Stimulated activated naive CD8-positive, alpha-beta T cell treated with anti-CD3 and anti-CD28 coated beads, Interleukin-15, amount 100 ng/mL, for 72 hours (primary cell): ENCODE measurements at regions not wholly inside any gene's neighbourhood (a gene's known extent, or its start where the extent isn't known, plus 50 kb on each side); places are given as distances from the start of the nearest gene placed in this dataset.
A peak's percentile ranks its signal among the peaks of the same experiment; 100 is the strongest.

ENCODE experiments used
- ATAC-seq: fragments of 150-1000 bp; cut with Tn5 transposase; 2 replicates; pipeline ENCODE4 v1.10.0; 2021; ENCODE audit warnings: mild to moderate bottlenecking, moderate library complexity
- DNase-seq, 2 donors: peaks; one replicate each; pipeline ENCODE4 v3.0.0; 2021 to 2022
- H3K27ac Mint-ChIP-seq, 2 donors: one replicate each; pipeline ENCODE4 v1.8.0; 2022; ENCODE audit warnings: mild to moderate bottlenecking in 2 of 2, mixed read lengths in 2 of 2, moderate library complexity in 2 of 2
- H3K27me3 Mint-ChIP-seq: one replicate; pipeline ENCODE4 v1.8.0; 2022; ENCODE audit warnings: mixed read lengths
- H3K4me1 Mint-ChIP-seq: one replicate; pipeline ENCODE4 v1.8.0; 2022; ENCODE audit warnings: mild to moderate bottlenecking, mixed read lengths
- H3K4me3 Mint-ChIP-seq, 2 donors: one replicate each; pipeline ENCODE4 v1.8.0; 2022; ENCODE audit warnings: mild to moderate bottlenecking in 2 of 2, mixed read lengths in 2 of 2, moderate library complexity in 1 of 2
- H3K9me3 Mint-ChIP-seq, 2 donors: one replicate each; pipeline ENCODE4 v1.8.0; 2022; ENCODE audit warnings: mixed read lengths in 2 of 2

GRCh38 chr2:57554348-57554747, 492.3 kb upstream of the VRK2 start:
- Mint-ChIP-seq H3K4me3 (no peak overlapping the region), H3K9me3 (peaks cover 9 to 15% of the 10 kb centered on the region in 2 donors), H3K27ac (no peak overlapping the region), H3K27me3 (no peaks in the 10 kb centered on the region), H3K4me1 (peaks cover 7% of the 10 kb centered on the region)
- DNase-seq: no peak
- no peak for ATAC-seq

DNA sequence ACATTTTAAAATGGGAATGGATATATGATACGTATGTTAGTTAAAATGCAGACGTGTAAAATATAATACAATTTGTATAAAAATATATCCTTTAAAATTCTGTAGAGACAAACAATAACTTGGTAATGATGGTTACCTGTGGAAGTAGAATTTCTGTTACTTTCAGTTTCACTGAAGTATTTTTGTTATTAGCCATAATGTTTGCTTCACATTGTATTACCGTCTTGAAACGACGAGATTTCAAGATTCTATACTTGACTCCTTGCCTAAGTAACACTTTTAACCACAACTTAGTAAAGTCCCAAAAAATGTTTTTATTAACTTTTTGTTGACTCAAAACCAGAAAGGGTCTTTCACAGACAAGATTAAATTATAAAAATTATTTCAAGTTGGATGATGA, 488.3 kb upstream of the VRK2 start:
- ATAC-seq: no peak
- peaks cover 8 to 9% of the 10 kb centered on the region in 2 donors for H3K9me3 Mint-ChIP-seq
- no peaks in the 10 kb centered on the region for H3K27me3 Mint-ChIP-seq
- H3K27ac Mint-ChIP-seq: no peak overlapping the region
- H3K4me3 Mint-ChIP-seq: no peak overlapping the region
- H3K4me1 Mint-ChIP-seq: no peaks in the 10 kb centered on the region
- DNase-seq: no peak

- Mint-ChIP-seq H3K4me1 (no peaks in the 10 kb centered on the region), H3K27ac (no peak overlapping the region), H3K27me3 (no peaks in the 10 kb centered on the region), H3K9me3 (no peaks in the 10 kb centered on the region), H3K4me3 (no peak overlapping the region)
- DNase-seq: no peak
- ATAC-seq: no peak
Observed at GRCh38 chr2:57562495-57562894, 484.1 kb upstream of the VRK2 start.

DNA sequence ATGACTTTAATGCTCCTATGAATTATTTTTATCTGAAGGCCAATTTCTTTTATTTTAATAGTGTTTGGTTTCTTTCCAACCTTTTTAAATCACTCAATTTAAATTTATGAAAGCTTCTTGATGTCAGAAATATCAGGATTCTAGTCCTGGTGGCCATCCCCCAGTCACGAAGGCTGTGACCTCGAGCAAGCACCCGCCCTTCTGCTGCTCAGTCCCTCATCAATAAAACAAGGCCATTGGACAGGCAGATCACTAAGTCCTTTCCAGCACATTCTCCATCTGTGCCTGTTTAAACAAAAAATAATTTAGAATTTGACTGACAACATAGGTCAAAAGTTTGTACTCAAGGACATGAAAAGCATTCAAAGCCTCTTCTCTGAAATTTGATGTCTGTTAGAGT, 483.6 kb upstream of the VRK2 start:
- Mint-ChIP-seq H3K9me3 (no peaks in the 10 kb centered on the region), H3K27ac (no peak overlapping the region), H3K4me3 (no peak overlapping the region), H3K27me3 (no peaks in the 10 kb centered on the region), H3K4me1 (no peaks in the 10 kb centered on the region)
- ATAC-seq (no peak), DNase-seq (no peak)

DNA sequence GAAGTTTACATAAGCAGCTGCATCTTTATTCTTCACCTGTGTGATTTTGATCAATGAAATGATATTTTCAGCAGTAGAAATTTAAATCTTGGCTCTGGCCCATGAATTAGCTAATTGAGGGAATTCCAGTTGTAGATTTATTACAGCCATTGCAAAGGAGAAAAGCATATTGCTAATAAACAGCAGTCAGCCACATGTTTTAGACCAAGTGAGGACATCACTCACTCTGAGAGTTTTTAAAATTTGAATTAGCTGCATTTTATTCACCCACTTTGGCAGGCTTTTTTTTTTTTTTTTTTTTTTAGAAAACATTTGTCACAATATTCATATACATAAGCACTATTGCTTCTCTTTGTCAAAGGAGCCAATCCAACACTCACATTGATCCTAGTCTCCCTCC, 479.4 kb upstream of the VRK2 start:
- DNase-seq (no peak), ATAC-seq (no peak)
- no peaks in the 10 kb centered on the region for H3K9me3 Mint-ChIP-seq
- no peak overlapping the region for H3K4me3 Mint-ChIP-seq
- H3K4me1 Mint-ChIP-seq: peaks cover 6% of the 10 kb centered on the region
- H3K27me3 Mint-ChIP-seq: no peaks in the 10 kb centered on the region
- no peak overlapping the region for H3K27ac Mint-ChIP-seq

GRCh38 chr2:57569396-57569795, 477.2 kb upstream of the VRK2 start:
- no peak for ATAC-seq
- H3K4me1 Mint-ChIP-seq: peaks cover 6% of the 10 kb centered on the region
- no peak overlapping the region for H3K4me3 Mint-ChIP-seq
- H3K9me3 Mint-ChIP-seq: peaks cover 0 to 4% of the 10 kb centered on the region in 2 donors
- DNase-seq: no peak
- no peaks in the 10 kb centered on the region for H3K27me3 Mint-ChIP-seq
- no peak overlapping the region for H3K27ac Mint-ChIP-seq

DNA sequence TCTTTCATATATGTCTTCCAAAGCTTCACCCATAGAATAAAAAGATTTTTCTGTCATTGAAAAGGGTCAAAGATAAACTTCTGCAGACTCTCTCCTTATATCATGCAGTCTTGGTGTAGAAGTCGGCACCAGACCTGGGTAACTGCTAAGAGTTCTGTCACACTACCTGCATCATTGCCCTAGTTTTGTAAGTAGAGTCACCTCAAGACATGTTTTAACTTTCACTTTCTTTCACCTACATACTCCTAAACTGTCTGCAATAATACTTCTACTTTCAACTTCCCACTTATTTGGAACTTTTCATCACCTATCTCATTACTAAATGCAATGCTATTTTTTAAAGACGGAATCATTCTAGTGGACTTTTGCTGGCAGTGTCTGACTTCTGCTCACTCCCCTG, 475.6 kb upstream of the VRK2 start:
- peaks cover 4 to 5% of the 10 kb centered on the region in 2 donors for H3K9me3 Mint-ChIP-seq
- H3K4me3 Mint-ChIP-seq: no peak overlapping the region
- H3K27ac Mint-ChIP-seq: no peak overlapping the region
- peaks cover 6% of the 10 kb centered on the region for H3K4me1 Mint-ChIP-seq
- DNase-seq (no peak), ATAC-seq (no peak)
- no peaks in the 10 kb centered on the region for H3K27me3 Mint-ChIP-seq

DNA sequence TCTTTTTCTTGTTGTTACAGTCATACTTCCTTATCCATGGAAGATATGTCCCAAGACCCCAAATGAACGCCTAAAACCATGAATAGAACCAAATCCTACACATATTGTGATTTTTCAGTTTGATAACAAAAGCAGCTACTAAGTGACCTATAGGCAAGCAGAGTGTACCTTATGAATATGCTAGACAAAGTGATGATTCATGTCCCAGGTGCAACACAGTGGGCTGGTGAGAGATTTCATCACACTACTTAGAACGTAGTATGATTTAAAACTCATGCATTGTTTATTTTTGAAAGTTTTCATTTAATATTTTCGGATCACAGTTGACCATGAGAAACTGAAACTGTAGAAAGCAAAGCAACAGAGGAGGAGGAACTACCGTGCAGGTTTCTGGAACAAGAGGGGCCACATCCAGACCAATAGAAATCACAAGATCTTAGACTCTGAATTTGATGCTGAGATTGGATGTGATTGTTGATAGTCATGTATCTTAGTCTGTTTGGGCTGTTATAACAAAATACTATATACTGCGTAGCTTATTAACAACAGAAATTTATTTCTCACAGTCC, 470.8 kb upstream of the VRK2 start:
- H3K27me3 Mint-ChIP-seq: no peaks in the 10 kb centered on the region
- H3K4me1 Mint-ChIP-seq: peaks cover 6% of the 10 kb centered on the region
- DNase-seq (no peak), ATAC-seq (no peak)
- no peak overlapping the region for H3K27ac Mint-ChIP-seq
- no peak overlapping the region for H3K4me3 Mint-ChIP-seq
- peaks cover 4 to 6% of the 10 kb centered on the region in 2 donors for H3K9me3 Mint-ChIP-seq

DNA sequence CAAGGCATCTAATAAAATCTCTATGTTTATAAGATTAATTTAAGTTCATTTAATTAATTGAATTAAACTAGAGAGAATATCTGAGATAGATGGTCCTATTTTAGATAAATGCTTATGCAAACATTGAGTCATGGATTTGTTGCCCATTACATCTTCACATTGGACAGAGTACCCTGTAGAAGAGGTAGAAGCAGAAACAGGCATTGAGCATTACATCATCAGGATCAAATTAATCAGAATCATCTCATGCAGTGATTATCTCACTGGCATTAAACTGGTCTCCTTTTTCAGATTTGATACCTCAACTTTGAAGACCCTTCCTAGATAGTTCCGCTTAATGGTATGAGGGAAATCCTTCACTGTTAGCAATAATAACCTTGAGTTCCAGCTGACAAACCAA, 469.6 kb upstream of the VRK2 start:
- H3K4me1 Mint-ChIP-seq: no peaks in the 10 kb centered on the region
- H3K4me3 Mint-ChIP-seq: no peak overlapping the region
- no peaks in the 10 kb centered on the region for H3K27me3 Mint-ChIP-seq
- H3K9me3 Mint-ChIP-seq: peaks cover 4 to 6% of the 10 kb centered on the region in 2 donors
- DNase-seq (no peak), ATAC-seq (no peak)
- no peak overlapping the region for H3K27ac Mint-ChIP-seq

- Mint-ChIP-seq H3K9me3 (peaks cover 6 to 14% of the 10 kb centered on the region in 2 donors), H3K27ac (no peak overlapping the region)
- ATAC-seq: no peak
Observed at GRCh38 chr2:57597940-57598339, 448.7 kb upstream of the VRK2 start.

DNA sequence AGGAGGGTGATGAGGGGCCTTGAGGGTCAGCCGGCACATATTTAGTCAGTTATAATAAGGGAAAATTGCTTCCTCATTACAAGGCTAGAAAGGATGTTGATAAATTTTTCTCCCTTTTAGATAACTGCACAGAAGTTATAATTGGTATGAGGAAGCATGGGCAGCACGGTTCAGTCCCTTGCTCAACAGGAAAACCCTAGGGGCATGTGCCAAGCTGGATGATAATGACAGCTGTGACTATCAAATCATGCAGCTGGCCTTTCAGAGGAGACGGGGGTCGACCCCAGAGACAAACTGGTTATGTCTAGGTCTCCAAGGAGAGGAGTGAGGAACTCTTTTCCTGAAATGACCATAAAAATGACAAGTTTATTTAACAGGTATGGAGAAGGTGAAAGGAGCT, 448.1 kb upstream of the VRK2 start:
- Mint-ChIP-seq H3K4me3 (no peak overlapping the region), H3K4me1 (no peaks in the 10 kb centered on the region), H3K9me3 (peaks cover 6 to 14% of the 10 kb centered on the region in 2 donors), H3K27ac (no peak overlapping the region), H3K27me3 (no peaks in the 10 kb centered on the region)
- no peak for ATAC-seq
- DNase-seq: no peak

More at GRCh38 chr2:57597940-57598339, 448.7 kb upstream of the VRK2 start:
- Mint-ChIP-seq H3K27me3 (no peaks in the 10 kb centered on the region), H3K4me1 (no peaks in the 10 kb centered on the region), H3K4me3 (no peak overlapping the region)
- no peak for DNase-seq

GRCh38 chr2:57602733-57603132, 443.9 kb upstream of the VRK2 start:
- no peak for ATAC-seq
- no peak overlapping the region for H3K4me3 Mint-ChIP-seq
- peaks cover 6 to 7% of the 10 kb centered on the region in 2 donors for H3K9me3 Mint-ChIP-seq
- no peak for DNase-seq
- H3K4me1 Mint-ChIP-seq: no peaks in the 10 kb centered on the region
- H3K27ac Mint-ChIP-seq: no peak overlapping the region
- H3K27me3 Mint-ChIP-seq: no peaks in the 10 kb centered on the region

- H3K4me3 Mint-ChIP-seq: no peak overlapping the region
- H3K27ac Mint-ChIP-seq: peak overlapping the region in 1 of 2 donors; percentile 5
- H3K9me3 Mint-ChIP-seq: no peaks in the 10 kb centered on the region
- DNase-seq (no peak), ATAC-seq (no peak)
- H3K27me3 Mint-ChIP-seq: no peaks in the 10 kb centered on the region
- no peaks in the 10 kb centered on the region for H3K4me1 Mint-ChIP-seq
Observed at GRCh38 chr2:57614988-57615387, 431.6 kb upstream of the VRK2 start.

GRCh38 chr2:57615855-57616556, 430.6 kb upstream of the VRK2 start:
- H3K4me3 Mint-ChIP-seq: no peak overlapping the region
- ATAC-seq (no peak), DNase-seq (no peak)
- H3K27me3 Mint-ChIP-seq: no peaks in the 10 kb centered on the region
- H3K4me1 Mint-ChIP-seq: no peaks in the 10 kb centered on the region
- no peaks in the 10 kb centered on the region for H3K9me3 Mint-ChIP-seq
- H3K27ac Mint-ChIP-seq: no peak overlapping the region

DNA sequence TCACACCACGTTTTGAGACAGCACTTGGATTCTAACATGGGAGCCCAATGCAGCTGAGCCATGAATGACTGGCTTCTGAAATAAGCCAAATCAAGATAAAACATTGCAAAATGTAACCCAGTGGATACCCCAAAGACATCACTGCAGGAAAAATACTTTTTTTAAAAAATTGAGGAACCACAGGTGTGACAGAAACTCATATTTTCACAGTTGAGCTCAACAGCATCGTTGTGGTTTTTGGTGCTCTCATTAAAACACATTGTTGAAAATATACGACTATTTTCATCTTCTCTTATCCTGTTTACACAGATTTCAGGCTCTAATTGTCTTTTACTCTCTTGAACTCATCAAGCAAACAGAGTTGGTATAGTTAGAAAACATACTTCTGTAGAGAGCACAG, 429.3 kb upstream of the VRK2 start:
- no peaks in the 10 kb centered on the region for H3K27me3 Mint-ChIP-seq
- no peak overlapping the region for H3K4me3 Mint-ChIP-seq
- H3K4me1 Mint-ChIP-seq: no peaks in the 10 kb centered on the region
- no peak overlapping the region for H3K27ac Mint-ChIP-seq
- no peaks in the 10 kb centered on the region for H3K9me3 Mint-ChIP-seq
- no peak for ATAC-seq
- DNase-seq: no peak

DNA sequence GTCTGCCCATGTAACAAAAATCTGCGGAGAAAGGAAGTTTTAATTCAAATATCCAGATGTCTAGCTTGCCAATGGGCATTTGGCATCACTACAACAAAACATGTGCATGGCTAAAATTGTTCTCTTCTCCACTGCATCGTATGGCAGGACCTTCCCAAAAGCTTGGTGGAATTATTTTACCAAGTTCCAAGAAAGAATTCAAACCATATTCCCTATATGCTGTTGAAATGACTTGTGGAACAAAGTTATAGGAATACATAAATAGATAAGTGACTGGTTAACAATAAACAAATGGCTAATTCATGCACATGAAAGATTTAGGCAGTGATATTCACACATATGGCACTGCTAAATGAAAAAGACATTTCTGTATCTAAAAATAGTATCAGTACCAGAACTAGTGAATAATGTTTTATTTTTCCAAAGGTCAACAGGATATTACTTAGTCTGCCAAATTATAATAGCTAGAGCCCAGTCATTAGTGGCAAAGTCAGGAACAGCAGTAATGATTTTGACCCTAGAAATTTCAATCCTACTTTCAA, 425.4 kb upstream of the VRK2 start:
- DNase-seq (no peak), ATAC-seq (no peak)
- no peaks in the 10 kb centered on the region for H3K27me3 Mint-ChIP-seq
- no peaks in the 10 kb centered on the region for H3K9me3 Mint-ChIP-seq
- H3K4me1 Mint-ChIP-seq: no peaks in the 10 kb centered on the region
- H3K27ac Mint-ChIP-seq: no peak overlapping the region
- no peak overlapping the region for H3K4me3 Mint-ChIP-seq

- Mint-ChIP-seq H3K9me3 (no peaks in the 10 kb centered on the region), H3K27me3 (no peaks in the 10 kb centered on the region), H3K27ac (no peak overlapping the region), H3K4me3 (no peak overlapping the region), H3K4me1 (no peaks in the 10 kb centered on the region)
- DNase-seq: no peak
- ATAC-seq: no peak
Observed at GRCh38 chr2:57622009-57622408, 424.6 kb upstream of the VRK2 start.
